Heart left ventricle (tissue), 16 donors: ENCODE measurements at regions not wholly inside any gene's neighbourhood (a gene's known extent, or its start where the extent isn't known, plus 50 kb on each side); places are given as distances from the start of the nearest gene placed in this dataset.

Experiments used
- ATAC-seq, 4 donors: fragments of 200-7000 bp; cut with Tn5 transposase; one replicate each; pipeline ENCODE4 v1.9.1; 2020 to 2022; ENCODE audit warnings: moderate library complexity in 4 of 4, mild to moderate bottlenecking in 3 of 4, moderate number of reproducible peaks in 1 of 4
- DNase-seq, 5 donors: peaks; one replicate each; pipeline ENCODE4 v3.0.0-alpha.2; 2020
- H3K27ac ChIP-seq, 12 donors: fragments of 200-600 bp; sonication (generic) in 4 of 12; one replicate each; pipeline versions ENCODE4 v1.5.0 to v1.8.0; 2016 to 2022; ENCODE audit warnings: mild to moderate bottlenecking in 2 of 12
- H3K27me3 ChIP-seq, 9 donors: fragments of 200-600 bp; sonication (generic) in 2 of 9; one replicate each; pipeline versions ENCODE4 v1.5.1 to v1.8.0; 2016 to 2022; ENCODE audit warnings: mild to moderate bottlenecking in 3 of 9
- H3K36me3 ChIP-seq, 9 donors: fragments of 200-600 bp; sonication (generic) in 2 of 9; one replicate each; pipeline versions ENCODE4 v1.5.0 to v1.8.0; 2018 to 2022; ENCODE audit warnings: mild to moderate bottlenecking in 2 of 9
- H3K4me1 ChIP-seq, 12 donors: fragments of 200-600 bp; sonication (generic) in 4 of 12; one replicate each; pipeline versions ENCODE4 v1.5.0 to v1.8.0; 2016 to 2022; ENCODE audit warnings: mild to moderate bottlenecking in 3 of 12
- H3K4me3 ChIP-seq, 12 donors: fragments of 200-600 bp; sonication (generic) in 4 of 12; one replicate each; pipeline versions ENCODE4 v1.5.0 to v1.8.0; 2017 to 2022; ENCODE audit warnings: mild to moderate bottlenecking in 9 of 12, moderate library complexity in 4 of 12
- H3K9me3 ChIP-seq, 12 donors: fragments of 200-600 bp; sonication (generic) in 4 of 12; one replicate each; pipeline versions ENCODE4 v1.5.0 to v1.8.0; 2016 to 2022; ENCODE audit warnings: mild to moderate bottlenecking in 1 of 12
- POLR2A ChIP-seq, 2 donors: fragments of 450-650 bp; IDR thresholded peaks; one replicate each; pipeline ENCODE4 v1.6.1; 2017; ENCODE audit warnings: antibody characterized with exemption in 2 of 2, mild to moderate bottlenecking in 2 of 2, moderate library complexity in 2 of 2
- WGBS, 4 donors: extraction: QIAGEN DNeasy Blood & Tissue Kit in 2 of 4; methylation state at CpG; one replicate each; pipeline versions ENCODE4 v1.1.5 to v1.1.7; 2013 to 2018; 5-methylcytosine and 5-hydroxymethylcytosine counted together
- intact Hi-C, 10 donors: fragments of 100-400 bp; cut with DNase I; formaldehyde crosslinking; loops; one replicate each; pipeline versions ENCODE4 v1.11.1 to v1.14.2; 2022
- TF ChIP-seq, protein P1 (sequence below), 12 donors: fragments of 200-600 bp; sonication (generic) in 4 of 12; IDR thresholded peaks; one replicate each; pipeline versions ENCODE4 v1.5.0 to v1.8.0; 2018 to 2022; ENCODE audit warnings: antibody characterized with exemption in 12 of 12, mild to moderate bottlenecking in 5 of 12
- donor health status: ischemic (EF 13 %, LVEDD 7.1; RV severe dilation, severe dysfunction).
- donor health status: healthy with polysubstance abuse.
- donor health status: DM: no; HTN: yes; CAD: no.
- donor health status: DM: no; HTN: no; CAD: no.
- donor health status: ischemic (EF 25% LVEDD 6.9; RV normal size, moderate dysfunction).
- donor health status: ischemic (EF 25% LVEDD 5.7; RV mildly dilated, moderate dysfunction).
- donor health status: healthy.
- donor health status: DM: yes; HTN: yes; CAD: no.
- donor health status: ischemic (EF 35%, LVEDD 5.7; RV mildly dilated, moderate dysfunction).
- donor health status: nonischemic (EF 11% LVEDD 7.7; RV severe dilation, severe dysfunction).
- donor health status: DM: yes; HTN: yes; CAD: no.
- donor health status: PGD.
- donor health status: ischemic (EF 29% LVEDD 5.4; RV normal size, mild dysfunction).
- donor health status: nonischemic (EF 23%, LVEDD 6.1; RV moderate dilation, normal function).

- DNase-seq (no peak), ATAC-seq (no peak)
- Histone ChIP-seq H3K9me3 (peaks cover 0 to 8% (median 0%) of the 10 kb centered on the region in 12 donors), H3K27me3 (no peaks in the 10 kb centered on the region), H3K4me1 (no peaks in the 10 kb centered on the region), H3K36me3 (no peaks in the 10 kb centered on the region), H3K4me3 (no peak overlapping the region), H3K27ac (no peak overlapping the region)
- intact Hi-C loops, result no loop called here
- TF ChIP-seq POLR2A (IDR thresholded peaks at IDR 0.05), result no peak
- TF ChIP-seq, protein P1, sequence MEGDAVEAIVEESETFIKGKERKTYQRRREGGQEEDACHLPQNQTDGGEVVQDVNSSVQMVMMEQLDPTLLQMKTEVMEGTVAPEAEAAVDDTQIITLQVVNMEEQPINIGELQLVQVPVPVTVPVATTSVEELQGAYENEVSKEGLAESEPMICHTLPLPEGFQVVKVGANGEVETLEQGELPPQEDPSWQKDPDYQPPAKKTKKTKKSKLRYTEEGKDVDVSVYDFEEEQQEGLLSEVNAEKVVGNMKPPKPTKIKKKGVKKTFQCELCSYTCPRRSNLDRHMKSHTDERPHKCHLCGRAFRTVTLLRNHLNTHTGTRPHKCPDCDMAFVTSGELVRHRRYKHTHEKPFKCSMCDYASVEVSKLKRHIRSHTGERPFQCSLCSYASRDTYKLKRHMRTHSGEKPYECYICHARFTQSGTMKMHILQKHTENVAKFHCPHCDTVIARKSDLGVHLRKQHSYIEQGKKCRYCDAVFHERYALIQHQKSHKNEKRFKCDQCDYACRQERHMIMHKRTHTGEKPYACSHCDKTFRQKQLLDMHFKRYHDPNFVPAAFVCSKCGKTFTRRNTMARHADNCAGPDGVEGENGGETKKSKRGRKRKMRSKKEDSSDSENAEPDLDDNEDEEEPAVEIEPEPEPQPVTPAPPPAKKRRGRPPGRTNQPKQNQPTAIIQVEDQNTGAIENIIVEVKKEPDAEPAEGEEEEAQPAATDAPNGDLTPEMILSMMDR (IDR thresholded peaks at IDR 0.05), result no peak
- WGBS, 4 donors, result 57 to 69% (median 65%) methylated on average over 1 of the region's 1 CpG
Observed at GRCh38 chr5:75952291-75952690, 130.9 kb upstream of the SV2C start.

- ATAC-seq (no peak), DNase-seq (no peak)
- H3K36me3 ChIP-seq, result no peaks in the 10 kb centered on the region
- TF ChIP-seq, protein P1 (IDR thresholded peaks at IDR 0.05), result no peak
- TF ChIP-seq POLR2A (IDR thresholded peaks at IDR 0.05), result no peak
- no peaks in the 10 kb centered on the region for H3K27me3 ChIP-seq
- 75 to 85% (median 82%) methylated on average over 2 of the region's 2 CpGs for WGBS, 4 donors
- H3K27ac ChIP-seq, result no peak overlapping the region
- no peak overlapping the region for H3K4me3 ChIP-seq
- peaks cover 0 to 6% (median 0%) of the 10 kb centered on the region in 12 donors for H3K9me3 ChIP-seq
- intact Hi-C loops, result no loop called here
- no peaks in the 10 kb centered on the region for H3K4me1 ChIP-seq
Observed at GRCh38 chr5:75951716-75952115, 131.5 kb upstream of the SV2C start.

DNA sequence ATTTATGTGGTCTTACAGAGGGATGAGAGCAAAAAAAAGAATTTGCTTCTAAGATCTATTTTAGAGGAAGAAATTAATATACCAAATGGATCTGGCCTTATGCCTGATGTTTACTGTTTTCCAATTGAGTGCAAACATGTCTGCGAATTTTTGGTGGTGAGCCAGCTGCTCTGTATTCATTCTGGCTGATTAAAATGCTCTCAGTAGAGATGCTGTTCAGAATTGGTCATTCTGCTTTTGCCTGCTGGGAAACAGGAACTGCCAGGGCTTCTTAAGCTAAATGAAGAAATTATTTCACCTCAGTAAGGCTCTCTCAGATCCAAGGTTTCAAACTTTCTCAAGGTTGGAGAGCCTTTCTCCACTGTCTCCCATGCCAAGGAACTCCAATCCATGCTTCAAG lies 132.0 kb upstream of the SV2C start:
- Histone ChIP-seq H3K4me3 (no peak overlapping the region), H3K27me3 (no peaks in the 10 kb centered on the region), H3K36me3 (no peaks in the 10 kb centered on the region), H3K27ac (no peak overlapping the region), H3K9me3 (peaks cover 0 to 4% (median 0%) of the 10 kb centered on the region in 12 donors), H3K4me1 (no peaks in the 10 kb centered on the region)
- no peak for TF ChIP-seq POLR2A (IDR thresholded peaks at IDR 0.05)
- TF ChIP-seq, protein P1 (IDR thresholded peaks at IDR 0.05), result no peak
- DNase-seq (no peak), ATAC-seq (no peak)
- 26 to 47% (median 38%) methylated on average over 1 of the region's 1 CpG for whole genome bisulfite sequencing, 4 donors
- intact Hi-C loops, result no loop called here

- Histone ChIP-seq H3K9me3 (peaks cover 0 to 15% (median 0%) of the 10 kb centered on the region in 12 donors), H3K27ac (no peak overlapping the region), H3K36me3 (no peaks in the 10 kb centered on the region), H3K27me3 (no peaks in the 10 kb centered on the region), H3K4me1 (no peaks in the 10 kb centered on the region), H3K4me3 (no peak overlapping the region)
- WGBS, 4 donors, result 55 to 66% (median 60%) methylated on average over 3 of the region's 3 CpGs
- intact Hi-C loops, result no loop called here
- ATAC-seq (no peak), DNase-seq (no peak)
- no peak for TF ChIP-seq POLR2A (IDR thresholded peaks at IDR 0.05)
- TF ChIP-seq, protein P1 (IDR thresholded peaks at IDR 0.05), result no peak
Observed at GRCh38 chr5:75948438-75948837, 134.7 kb upstream of the SV2C start.
